LNCAP (cell line): ENCODE measurements at regions not wholly inside any gene's neighbourhood (a gene's known extent, or its start where the extent isn't known, plus 50 kb on each side); places are given as distances from the start of the nearest gene placed in this dataset.

ENCODE experiments used
- CTCF ChIP-seq: fragments of 450-650 bp; IDR thresholded peaks from 2 replicates; pipeline ENCODE4 v1.5.1; 2017; ENCODE audit warnings: mild to moderate bottlenecking

DNA sequence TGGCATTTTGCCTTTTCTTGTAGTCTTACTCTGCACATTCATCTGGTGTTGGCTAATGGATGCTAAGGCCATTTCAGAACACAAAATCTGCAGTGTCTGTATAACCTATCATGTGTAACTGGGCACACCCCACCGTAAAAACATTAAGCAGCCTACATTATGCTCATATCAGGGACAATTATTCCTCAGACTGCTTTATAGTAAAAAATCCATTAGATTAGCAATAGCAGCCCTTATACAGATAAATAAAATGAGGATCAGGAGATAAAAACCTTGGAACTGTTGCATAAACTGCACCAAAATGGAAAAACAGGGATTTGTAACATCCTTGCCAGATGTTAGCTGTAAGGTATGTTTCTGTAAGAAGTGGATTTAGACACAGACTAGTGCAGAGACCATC is 288.8 kb downstream of the HS3ST1 start:
- TF ChIP-seq CTCF, result no peak

- no peak for TF ChIP-seq CTCF
These were observed 289.7 kb downstream of the HS3ST1 start for GRCh38 chr4:11138964-11139363.

- no peak for TF ChIP-seq CTCF
These were observed 294.0 kb downstream of the HS3ST1 start for GRCh38 chr4:11134705-11135104.

GRCh38 chr4:11133868-11134267 is 294.8 kb downstream of the HS3ST1 start:
- no peak for TF ChIP-seq CTCF

GRCh38 chr4:11132478-11132877 is 296.2 kb downstream of the HS3ST1 start:
- TF ChIP-seq CTCF, result no peak

GRCh38 chr4:11131491-11131890 is 297.2 kb downstream of the HS3ST1 start:
- TF ChIP-seq CTCF, result no peak

- TF ChIP-seq CTCF, result no peak
These were observed 298.3 kb downstream of the HS3ST1 start for GRCh38 chr4:11130195-11130970.

- TF ChIP-seq CTCF, result no peak
These were observed 308.3 kb downstream of the HS3ST1 start for GRCh38 chr4:11120435-11120834.
